Activated CD8-positive, alpha-beta T cell treated with anti-CD3 and anti-CD28 coated beads for 36 hours (primary cell): ENCODE measurements at regions not wholly inside any gene's neighbourhood (a gene's known extent, or its start where the extent isn't known, plus 50 kb on each side); places are given as distances from the start of the nearest gene placed in this dataset.

Experiments used
- ATAC-seq: fragments of 200-7000 bp; cut with Tn5 transposase; one replicate; pipeline ENCODE4 v1.10.0; 2021; ENCODE audit warnings: mild to moderate bottlenecking, moderate library complexity
- CTCF ChIA-PET: fragments of 350-600 bp; sonication (Branson Sonifier 250); formaldehyde crosslinking; loops from one replicate; lab custom pipeline; 2021; ENCODE audit warnings: antibody characterized with exemption; lab: Charles Lee
- POLR2A ChIA-PET: fragments of 350-600 bp; sonication (Branson Sonifier 250); formaldehyde crosslinking; loops from one replicate; lab custom pipeline; 2021; ENCODE audit warnings: antibody characterized with exemption; lab: Charles Lee
- DNase-seq: peaks from one replicate; pipeline ENCODE4 v3.0.0-alpha.2; 2020
- H3K27ac Mint-ChIP-seq: one replicate; pipeline ENCODE4 v1.8.0; 2021; ENCODE audit warnings: mild to moderate bottlenecking, mixed read lengths
- H3K27me3 Mint-ChIP-seq: one replicate; pipeline ENCODE4 v1.8.0; 2021; ENCODE audit warnings: mixed read lengths
- H3K36me3 Mint-ChIP-seq: one replicate; pipeline ENCODE4 v1.8.0; 2021; ENCODE audit warnings: low read depth, mixed read lengths
- H3K4me1 Mint-ChIP-seq: one replicate; pipeline ENCODE4 v1.8.0; 2021; ENCODE audit warnings: low read depth, mixed read lengths
- H3K4me3 Mint-ChIP-seq: one replicate; pipeline ENCODE4 v1.8.0; 2021; ENCODE audit warnings: mild to moderate bottlenecking, moderate library complexity, mixed read lengths
- H3K9me3 Mint-ChIP-seq: one replicate; pipeline ENCODE4 v1.8.0; 2021; ENCODE audit warnings: mixed read lengths
- intact Hi-C: fragments of 100-400 bp; cut with micrococcal nuclease; formaldehyde crosslinking; loops from one replicate; pipeline ENCODE4 v1.10.0; 2022
- TF ChIP-seq, protein P1 (sequence below): fragments of 200-600 bp; IDR thresholded peaks from one replicate; pipeline ENCODE4 v1.8.0; 2022; ENCODE audit warnings: antibody characterized with exemption, mild to moderate bottlenecking

DNA sequence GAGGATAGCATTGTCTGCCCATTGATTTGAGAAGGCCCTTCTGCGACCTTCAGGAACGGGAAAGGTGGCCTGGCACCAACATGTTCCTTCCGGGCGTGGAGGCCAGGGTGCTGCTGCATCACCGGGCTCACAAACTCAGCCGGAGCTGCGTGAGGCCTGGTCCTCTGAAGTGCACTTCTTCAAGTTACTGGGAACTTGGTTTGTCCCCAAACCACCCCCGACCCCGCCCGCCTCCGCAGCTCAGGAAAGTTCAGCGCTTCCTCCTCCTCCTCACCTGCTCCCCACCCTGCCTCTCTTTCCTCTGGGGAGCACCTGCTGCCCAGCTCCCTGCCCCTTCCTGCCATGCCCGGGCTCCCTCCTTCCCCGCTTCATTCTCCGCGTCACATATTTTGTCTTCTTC is 116.0 kb upstream of the LRPAP1 start:
- H3K4me3 Mint-ChIP-seq: no peak overlapping the region
- no peaks in the 10 kb centered on the region for H3K36me3 Mint-ChIP-seq
- no peaks in the 10 kb centered on the region for H3K9me3 Mint-ChIP-seq
- H3K27me3 Mint-ChIP-seq: no peaks in the 10 kb centered on the region
- POLR2A ChIA-PET: no interaction called here
- no peak for DNase-seq
- H3K4me1 Mint-ChIP-seq: no peaks in the 10 kb centered on the region
- TF ChIP-seq, protein P1, sequence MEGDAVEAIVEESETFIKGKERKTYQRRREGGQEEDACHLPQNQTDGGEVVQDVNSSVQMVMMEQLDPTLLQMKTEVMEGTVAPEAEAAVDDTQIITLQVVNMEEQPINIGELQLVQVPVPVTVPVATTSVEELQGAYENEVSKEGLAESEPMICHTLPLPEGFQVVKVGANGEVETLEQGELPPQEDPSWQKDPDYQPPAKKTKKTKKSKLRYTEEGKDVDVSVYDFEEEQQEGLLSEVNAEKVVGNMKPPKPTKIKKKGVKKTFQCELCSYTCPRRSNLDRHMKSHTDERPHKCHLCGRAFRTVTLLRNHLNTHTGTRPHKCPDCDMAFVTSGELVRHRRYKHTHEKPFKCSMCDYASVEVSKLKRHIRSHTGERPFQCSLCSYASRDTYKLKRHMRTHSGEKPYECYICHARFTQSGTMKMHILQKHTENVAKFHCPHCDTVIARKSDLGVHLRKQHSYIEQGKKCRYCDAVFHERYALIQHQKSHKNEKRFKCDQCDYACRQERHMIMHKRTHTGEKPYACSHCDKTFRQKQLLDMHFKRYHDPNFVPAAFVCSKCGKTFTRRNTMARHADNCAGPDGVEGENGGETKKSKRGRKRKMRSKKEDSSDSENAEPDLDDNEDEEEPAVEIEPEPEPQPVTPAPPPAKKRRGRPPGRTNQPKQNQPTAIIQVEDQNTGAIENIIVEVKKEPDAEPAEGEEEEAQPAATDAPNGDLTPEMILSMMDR: no peak
- CTCF ChIA-PET: no interaction called here
- no peak for ATAC-seq
- no peak overlapping the region for H3K27ac Mint-ChIP-seq
- intact Hi-C loops: no loop called here

DNA sequence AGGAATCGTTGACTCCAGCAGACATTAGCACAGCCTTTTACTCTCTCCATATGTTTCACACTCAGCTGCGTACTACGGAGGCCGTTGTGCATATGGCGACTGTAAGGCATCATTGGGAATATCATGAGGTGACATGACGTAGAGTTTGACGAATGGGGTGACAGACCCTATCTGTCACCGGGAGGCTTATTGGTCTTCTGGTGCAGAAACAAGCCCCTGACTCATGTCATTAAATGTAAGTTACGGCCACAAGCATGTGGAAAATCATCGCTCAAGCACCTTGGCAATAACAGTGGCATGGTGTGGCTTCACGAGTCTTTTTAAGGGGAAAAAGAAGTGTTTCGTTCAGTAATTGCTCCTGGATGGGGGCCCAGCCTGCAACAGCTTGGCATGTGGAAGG is 115.2 kb upstream of the LRPAP1 start:
- Mint-ChIP-seq H3K27me3 (no peaks in the 10 kb centered on the region), H3K4me1 (no peaks in the 10 kb centered on the region), H3K36me3 (no peaks in the 10 kb centered on the region), H3K9me3 (no peaks in the 10 kb centered on the region), H3K27ac (no peak overlapping the region), H3K4me3 (no peak overlapping the region)
- ChIA-PET CTCF (no interaction called here), POLR2A (no interaction called here)
- no peak for DNase-seq
- intact Hi-C loops: no loop called here
- no peak for ATAC-seq
- TF ChIP-seq, protein P1: no peak

DNA sequence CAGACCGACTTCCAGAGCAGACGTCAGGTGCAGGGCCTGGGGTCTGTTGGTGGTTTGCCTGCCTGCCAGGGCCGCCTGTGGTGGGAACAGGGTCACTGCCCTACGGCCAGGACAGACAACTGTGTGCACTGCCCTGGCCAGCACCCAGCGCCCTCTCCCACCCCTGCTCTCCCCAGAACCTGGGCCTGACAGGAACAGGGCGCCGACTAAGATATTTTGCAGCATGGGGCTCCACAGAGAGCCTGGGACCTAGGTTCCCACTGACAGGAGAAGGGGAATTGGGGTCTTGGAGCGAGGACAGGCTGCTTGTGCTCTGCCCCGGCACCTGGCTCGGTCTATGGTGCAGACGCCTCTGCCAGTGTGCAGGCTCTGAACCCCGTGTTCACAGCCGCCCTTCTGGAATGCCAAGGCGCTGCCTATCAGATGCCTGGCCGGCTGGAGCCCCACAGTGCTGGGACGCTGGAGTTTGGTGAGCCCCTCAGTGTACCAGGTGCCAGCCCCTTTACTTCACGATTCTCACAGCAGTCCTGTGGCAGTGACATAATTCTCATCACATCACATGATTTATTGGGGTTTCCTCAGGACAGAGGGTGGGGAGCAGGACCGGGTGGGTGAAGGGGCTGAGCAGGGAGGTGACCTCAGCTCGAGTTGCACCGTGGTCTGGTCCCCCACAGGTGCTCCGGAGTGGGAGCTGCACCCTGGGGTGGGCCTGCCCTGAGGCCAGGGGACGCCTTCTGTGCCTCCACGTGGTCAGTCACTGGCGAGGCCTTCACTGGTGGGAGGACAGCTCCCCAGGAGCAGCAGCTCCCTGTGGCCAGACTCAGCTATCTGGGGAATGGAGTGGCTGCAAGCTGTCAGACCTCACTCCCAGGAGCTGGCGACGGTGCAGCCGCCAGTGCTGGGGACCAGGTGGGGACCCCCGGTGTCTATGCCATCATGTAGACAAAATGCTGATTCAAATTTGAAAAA is 113.8 kb upstream of the LRPAP1 start:
- ChIA-PET POLR2A (no interaction called here), CTCF (no interaction called here)
- Mint-ChIP-seq H3K9me3 (no peaks in the 10 kb centered on the region), H3K36me3 (no peaks in the 10 kb centered on the region), H3K4me1 (no peaks in the 10 kb centered on the region), H3K4me3 (no peak overlapping the region), H3K27me3 (no peaks in the 10 kb centered on the region), H3K27ac (no peak overlapping the region)
- TF ChIP-seq, protein P1: no peak
- ATAC-seq: no peak
- intact Hi-C loops: no loop called here
- no peak for DNase-seq

DNA sequence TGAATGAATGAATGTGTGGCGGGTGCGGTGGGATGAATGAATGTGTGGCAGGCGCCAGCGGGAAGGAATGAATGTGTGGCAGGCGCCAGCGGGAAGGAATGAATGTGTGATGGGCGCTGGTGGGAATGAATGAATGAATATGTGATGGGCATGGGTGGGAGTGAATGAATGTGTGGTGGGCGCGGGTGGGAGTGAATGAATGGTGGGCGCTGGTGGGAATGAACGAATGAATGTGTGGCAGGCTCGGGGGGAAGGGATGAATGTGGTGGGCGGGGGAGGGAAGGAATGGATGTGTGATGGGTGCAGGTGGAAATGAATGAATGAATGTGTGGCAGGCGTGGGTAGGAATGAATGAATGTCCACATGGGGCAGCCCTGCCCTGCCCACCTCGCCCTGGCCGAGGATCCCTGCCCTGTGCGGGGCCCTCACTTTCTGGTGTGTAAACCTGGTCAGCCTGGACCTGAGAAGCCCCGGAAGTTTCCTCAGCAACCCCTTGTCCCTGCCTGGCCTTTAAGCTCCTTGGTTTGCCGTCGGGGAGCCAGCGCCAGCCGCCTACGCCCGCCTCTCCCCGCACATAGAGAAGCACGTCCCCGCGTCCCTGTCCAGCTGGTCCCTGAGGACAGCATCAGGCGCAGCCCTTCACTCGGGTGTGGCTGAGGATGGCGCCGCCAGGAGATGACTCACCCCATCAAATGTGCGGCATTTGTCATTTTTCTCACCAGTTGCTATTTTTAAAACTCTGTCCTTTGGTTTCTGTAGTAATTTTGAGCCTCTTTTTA is 112.8 kb upstream of the LRPAP1 start:
- no peaks in the 10 kb centered on the region for H3K27me3 Mint-ChIP-seq
- ChIA-PET CTCF (no interaction called here), POLR2A (no interaction called here)
- ATAC-seq (no peak), DNase-seq (no peak)
- no peaks in the 10 kb centered on the region for H3K36me3 Mint-ChIP-seq
- no peak overlapping the region for H3K27ac Mint-ChIP-seq
- H3K9me3 Mint-ChIP-seq: no peaks in the 10 kb centered on the region
- H3K4me1 Mint-ChIP-seq: no peaks in the 10 kb centered on the region
- intact Hi-C loops: no loop called here
- TF ChIP-seq, protein P1: no peak
- no peak overlapping the region for H3K4me3 Mint-ChIP-seq
